Eye (tissue), 1 donor: ENCODE measurements at regions not wholly inside any gene's neighbourhood (a gene's known extent, or its start where the extent isn't known, plus 50 kb on each side); places are given as distances from the start of the nearest gene placed in this dataset.

ENCODE experiments used
- DNase-seq: peaks from one replicate; pipeline ENCODE4 v3.0.0-alpha.2; 2015

- DNase-seq = peak; percentile 79
Measured at GRCh38 chr2:237020090-237020489, 65.6 kb upstream of the COPS8 start.

GRCh38 chr2:237022533-237022932 is 63.2 kb upstream of the COPS8 start:
- no peak for DNase-seq

- DNase-seq = no peak
Measured at GRCh38 chr2:237024255-237024654, 61.4 kb upstream of the COPS8 start.

- DNase-seq = peak; percentile 48
Measured at GRCh38 chr2:237025090-237025865, 60.4 kb upstream of the COPS8 start.

GRCh38 chr2:237026981-237027711 is 58.5 kb upstream of the COPS8 start:
- DNase-seq = peak; percentile 88

GRCh38 chr2:237027712-237028029 is 58.0 kb upstream of the COPS8 start:
- no peak for DNase-seq

- no peak for DNase-seq
Measured at GRCh38 chr2:237030382-237030781, 55.3 kb upstream of the COPS8 start.

- DNase-seq = no peak
Measured at GRCh38 chr2:237033536-237034060, 52.1 kb upstream of the COPS8 start.

GRCh38 chr2:237035781-237036475 is 49.8 kb upstream of the COPS8 start:
- DNase-seq = peak; percentile 71
